Right atrium auricular region (tissue), 2 donors: ENCODE measurements at regions not wholly inside any gene's neighbourhood (a gene's known extent, or its start where the extent isn't known, plus 50 kb on each side); places are given as distances from the start of the nearest gene placed in this dataset.

Experiments used
- DNase-seq: peaks from one replicate; pipeline ENCODE4 v3.0.0-alpha.2; 2019; ENCODE audit warnings: low spot score
- H3K27ac ChIP-seq, 2 donors: fragments of 200-600 bp; sonication (generic); 1 replicate in 1 of 2; 2 replicates in 1 of 2; pipeline ENCODE4 v1.5.1; 2016 to 2019
- H3K27me3 ChIP-seq, 2 donors: fragments of 200-600 bp; sonication (generic); one replicate each; pipeline versions ENCODE4 v1.5.1 to v1.6.0; 2017 to 2019
- H3K36me3 ChIP-seq: fragments of 200-600 bp; sonication (generic); one replicate; pipeline ENCODE4 v1.5.1; 2016
- H3K4me1 ChIP-seq, 2 donors: fragments of 200-600 bp; sonication (generic); one replicate each; pipeline versions ENCODE4 v1.5.1 to v1.6.0; 2017 to 2019
- H3K4me3 ChIP-seq, 2 donors: fragments of 200-600 bp; sonication (generic); 1 replicate in 1 of 2; 2 replicates in 1 of 2; pipeline ENCODE4 v1.5.1; 2017 to 2019; ENCODE audit warnings: mild to moderate bottlenecking in 1 of 2, moderate library complexity in 1 of 2
- H3K9me3 ChIP-seq, 2 donors: fragments of 200-600 bp; sonication (generic); one replicate each; pipeline ENCODE4 v1.5.1; 2019
- CTCF ChIP-seq, 2 donors: fragments of 200-600 bp; sonication (generic); IDR thresholded peaks; one replicate each; pipeline ENCODE4 v1.5.1; 2019; ENCODE audit warnings: antibody characterized with exemption in 2 of 2

DNA sequence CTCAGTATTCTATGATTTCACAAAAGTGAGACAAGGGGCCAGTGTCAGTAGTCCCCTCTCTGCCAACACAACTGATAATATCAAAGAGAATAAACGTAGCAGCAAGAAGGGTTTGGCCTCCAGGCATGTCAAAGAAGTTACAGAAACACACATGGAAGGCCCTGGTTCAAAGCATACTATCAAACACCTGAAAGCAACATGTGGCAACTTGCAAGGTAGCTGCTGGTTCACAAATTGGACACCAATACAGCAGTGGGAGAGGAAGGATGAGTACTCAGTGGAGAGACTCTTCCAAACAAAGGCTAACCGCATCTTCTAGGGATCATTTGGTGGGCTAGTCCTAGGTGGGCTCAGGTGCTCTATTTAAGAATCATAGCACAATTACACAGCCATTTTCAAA is 74.9 kb upstream of the MAOA start:
- Histone ChIP-seq H3K4me3 (no peak overlapping the region), H3K36me3 (no peaks in the 10 kb centered on the region), H3K27ac (no peak overlapping the region), H3K9me3 (no peaks in the 10 kb centered on the region), H3K4me1 (no peaks in the 10 kb centered on the region), H3K27me3 (no peaks in the 10 kb centered on the region)
- no peak for DNase-seq
- TF ChIP-seq CTCF (IDR thresholded peaks at IDR 0.05), result no peak

DNA sequence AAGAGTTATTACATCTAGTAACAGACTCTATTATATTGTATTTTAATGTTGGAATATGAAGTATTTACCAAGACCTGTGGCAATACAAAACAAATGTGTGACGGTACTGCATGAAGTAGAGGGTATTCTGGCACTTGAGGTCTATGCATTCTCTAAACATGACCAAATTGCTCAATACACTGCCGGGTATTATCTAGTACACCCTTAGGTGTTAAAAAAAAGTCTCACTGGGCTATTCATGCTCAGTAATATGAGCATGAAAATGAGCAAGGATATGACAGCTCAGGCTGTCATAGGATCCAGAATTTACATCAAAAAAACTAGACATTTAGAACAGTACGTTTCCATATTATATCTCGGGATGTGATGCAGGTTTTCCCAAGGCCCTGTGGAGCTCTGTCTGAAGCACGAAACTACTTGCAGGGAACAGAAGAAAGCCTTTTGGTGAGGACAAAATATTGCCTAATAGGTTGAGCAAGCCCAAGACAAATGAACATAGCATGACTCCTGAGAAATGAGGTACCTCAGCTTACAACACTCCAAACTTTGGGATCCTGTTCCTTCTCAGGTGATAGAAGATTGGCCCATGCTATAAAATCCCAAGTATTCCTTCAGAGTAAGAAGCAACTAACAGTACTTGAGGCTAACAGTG is 74.1 kb upstream of the MAOA start:
- H3K9me3 ChIP-seq, result no peaks in the 10 kb centered on the region
- peak overlapping the region in 1 of 2 donors; percentile 23 for H3K27ac ChIP-seq
- no peaks in the 10 kb centered on the region for H3K36me3 ChIP-seq
- no peak for DNase-seq
- no peaks in the 10 kb centered on the region for H3K4me1 ChIP-seq
- H3K27me3 ChIP-seq, result no peaks in the 10 kb centered on the region
- H3K4me3 ChIP-seq, result no peak overlapping the region
- TF ChIP-seq CTCF (IDR thresholded peaks at IDR 0.05), result no peak

GRCh38 chrX:43582540-43582913 is 73.6 kb upstream of the MAOA start:
- no peak for DNase-seq
- peak overlapping the region in 1 of 2 donors; percentile 23 for H3K27ac ChIP-seq
- H3K4me3 ChIP-seq, result no peak overlapping the region
- no peaks in the 10 kb centered on the region for H3K9me3 ChIP-seq
- no peaks in the 10 kb centered on the region for H3K4me1 ChIP-seq
- no peaks in the 10 kb centered on the region for H3K27me3 ChIP-seq
- no peak for TF ChIP-seq CTCF (IDR thresholded peaks at IDR 0.05)
- no peaks in the 10 kb centered on the region for H3K36me3 ChIP-seq

DNA sequence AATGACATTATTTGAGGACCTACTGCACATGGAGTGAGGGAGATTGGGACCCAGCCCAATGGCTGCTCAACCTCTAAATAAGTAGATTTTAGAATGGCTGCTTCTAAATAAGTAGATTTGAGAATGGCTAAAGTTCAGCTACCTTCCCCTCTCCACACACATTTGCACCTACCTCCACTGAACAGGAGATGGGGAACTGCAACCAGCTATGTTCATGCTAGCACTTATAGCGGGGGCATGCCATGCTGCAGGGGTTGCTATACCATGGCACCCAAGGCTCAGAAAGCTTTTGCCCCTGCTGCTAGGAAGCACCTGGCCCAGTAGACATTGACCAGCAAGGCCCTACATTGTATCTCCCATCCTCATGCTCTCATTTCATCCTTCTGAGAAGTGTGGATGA is 70.2 kb upstream of the MAOA start:
- Histone ChIP-seq H3K9me3 (no peaks in the 10 kb centered on the region), H3K4me3 (no peak overlapping the region), H3K4me1 (no peaks in the 10 kb centered on the region), H3K27me3 (no peaks in the 10 kb centered on the region), H3K27ac (no peak overlapping the region), H3K36me3 (no peaks in the 10 kb centered on the region)
- DNase-seq, result no peak
- no peak for TF ChIP-seq CTCF (IDR thresholded peaks at IDR 0.05)

DNA sequence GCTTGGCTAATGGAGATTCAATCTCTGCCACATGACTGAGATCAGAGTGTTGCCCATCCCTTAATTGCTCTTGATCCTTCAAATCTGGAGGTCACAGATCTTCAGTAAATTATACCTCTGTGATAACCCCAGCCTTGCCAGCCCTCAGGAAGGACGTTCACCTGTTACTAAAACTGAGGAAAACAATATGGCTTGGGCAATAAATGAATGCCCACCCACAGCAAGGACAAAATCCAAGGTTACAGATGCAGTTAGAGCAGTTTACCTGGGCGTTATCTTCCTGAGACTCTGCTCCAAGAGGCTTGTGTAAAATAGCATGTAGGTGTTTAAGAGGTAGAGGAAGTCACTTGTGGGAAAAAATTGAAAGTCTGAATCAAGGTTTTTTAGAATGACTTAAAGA is 69.3 kb upstream of the MAOA start:
- no peak for DNase-seq
- H3K9me3 ChIP-seq, result no peaks in the 10 kb centered on the region
- no peaks in the 10 kb centered on the region for H3K4me1 ChIP-seq
- H3K36me3 ChIP-seq, result no peaks in the 10 kb centered on the region
- no peaks in the 10 kb centered on the region for H3K27me3 ChIP-seq
- no peak overlapping the region for H3K27ac ChIP-seq
- TF ChIP-seq CTCF (IDR thresholded peaks at IDR 0.05), result no peak
- H3K4me3 ChIP-seq, result no peak overlapping the region

DNA sequence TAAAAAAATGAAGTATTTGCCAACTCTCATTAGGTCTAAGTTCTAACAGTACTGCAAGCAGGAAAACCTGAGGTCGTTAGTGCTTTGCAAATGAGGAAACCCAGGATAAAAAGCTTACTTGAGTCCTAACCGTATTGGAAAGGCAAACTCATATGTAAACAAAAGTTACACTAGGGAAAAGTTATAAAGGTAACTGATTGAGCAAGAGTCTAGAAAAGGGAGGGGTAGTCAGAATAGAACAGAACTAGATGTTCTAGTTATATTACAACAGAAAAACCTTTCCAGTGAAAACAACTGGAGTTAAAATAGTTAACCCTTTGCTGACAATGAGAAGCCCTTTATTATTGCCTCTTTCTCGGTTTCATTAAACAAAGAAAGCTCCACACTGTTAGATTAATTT is 66.4 kb upstream of the MAOA start:
- TF ChIP-seq CTCF (IDR thresholded peaks at IDR 0.05), result no peak
- Histone ChIP-seq H3K27ac (peak overlapping the region in 1 of 2 donors; percentile 67), H3K4me1 (no peaks in the 10 kb centered on the region), H3K4me3 (no peak overlapping the region), H3K27me3 (no peaks in the 10 kb centered on the region), H3K9me3 (no peaks in the 10 kb centered on the region), H3K36me3 (no peaks in the 10 kb centered on the region)
- no peak for DNase-seq
